ENCODE measurements at regions not wholly inside any gene's neighbourhood (a gene's known extent, or its start where the extent isn't known, plus 50 kb on each side); places are given as distances from the start of the nearest gene placed in this dataset.

DNA sequence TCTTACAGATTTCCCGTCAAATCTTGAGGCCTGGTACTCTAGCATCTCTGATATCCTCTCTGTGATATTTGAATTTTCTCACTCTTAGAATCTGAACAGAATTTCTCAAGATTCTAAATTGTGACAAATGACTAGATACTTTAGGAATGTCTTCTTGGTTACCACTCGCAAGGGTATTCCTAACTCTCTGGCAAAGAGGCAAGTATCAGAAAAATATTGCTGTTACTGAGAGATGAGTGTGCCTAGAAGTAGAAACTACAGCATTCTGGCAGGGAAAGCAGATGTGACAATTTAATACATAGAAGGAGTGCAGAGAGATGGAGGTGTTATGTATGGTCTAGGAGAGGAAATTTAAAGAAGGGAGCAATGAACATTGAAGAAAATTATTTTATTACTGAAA, 467.8 kb downstream of the LRIG3 start:
- no peak for TF ChIP-seq NR2F2 (IDR thresholded peaks at IDR 0.05)
- no peak for TF ChIP-seq CTCF (IDR thresholded peaks at IDR 0.05; ENCODE audit: low read depth, low read length, missing input control)
- TF ChIP-seq SP1 (IDR thresholded peaks at IDR 0.05): no peak
- no peak for TF ChIP-seq YY1 (IDR thresholded peaks at IDR 0.05)
- no peak for TF ChIP-seq JUND (IDR thresholded peaks at IDR 0.05)
- TF ChIP-seq ATF3 (IDR thresholded peaks at IDR 0.05): no peak

Data from liver (tissue), 3 donors.